ENCODE measurements at regions not wholly inside any gene's neighbourhood (a gene's known extent, or its start where the extent isn't known, plus 50 kb on each side); places are given as distances from the start of the nearest gene placed in this dataset.
"Not testable (repeated sequence)": the region's sequence is repeated elsewhere in the genome, so short reads cannot be mapped to it uniquely, and the experiment has no call there.

DNA sequence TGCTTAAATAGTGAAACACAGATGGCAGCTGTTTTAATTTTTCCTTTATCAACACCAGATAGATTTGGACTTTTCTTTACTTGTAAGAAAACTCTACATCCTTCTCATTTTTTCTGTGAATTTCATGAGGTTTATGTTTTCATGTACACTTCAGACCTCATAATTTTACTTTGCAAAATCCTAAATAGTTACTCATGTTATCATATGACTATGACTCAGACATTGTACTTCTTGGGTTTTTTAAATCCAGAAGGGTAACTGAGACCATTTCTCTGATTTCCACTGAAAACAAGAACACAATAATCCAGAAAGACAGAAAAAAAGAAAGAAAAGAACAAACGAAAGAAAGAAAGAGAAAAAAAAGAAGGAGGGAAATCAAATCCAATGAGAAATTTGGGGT is 1021.6 kb downstream of the NCAM2 start:
- no peak for DNase-seq (ENCODE audit: low spot score)

DNA sequence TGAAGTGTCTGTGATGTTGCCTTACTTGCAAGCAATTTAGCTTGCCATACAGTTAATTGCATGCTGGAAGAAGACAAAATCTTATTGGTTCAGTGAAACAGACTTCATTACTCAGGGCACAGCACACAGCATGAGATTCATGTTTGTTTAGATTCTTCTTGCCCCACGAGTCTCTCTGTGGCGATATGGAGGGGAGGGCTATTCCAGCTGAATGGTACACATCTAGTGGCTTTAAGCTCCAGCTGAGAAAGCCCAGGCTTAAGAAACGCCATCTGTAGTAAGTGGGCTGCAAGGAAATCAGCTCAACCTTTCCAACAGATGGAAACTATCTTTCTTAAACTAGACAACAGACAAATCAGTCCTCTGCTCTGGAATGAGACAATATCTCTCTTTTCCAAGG is 1022.0 kb downstream of the NCAM2 start:
- DNase-seq (ENCODE audit: low spot score): no peak

DNA sequence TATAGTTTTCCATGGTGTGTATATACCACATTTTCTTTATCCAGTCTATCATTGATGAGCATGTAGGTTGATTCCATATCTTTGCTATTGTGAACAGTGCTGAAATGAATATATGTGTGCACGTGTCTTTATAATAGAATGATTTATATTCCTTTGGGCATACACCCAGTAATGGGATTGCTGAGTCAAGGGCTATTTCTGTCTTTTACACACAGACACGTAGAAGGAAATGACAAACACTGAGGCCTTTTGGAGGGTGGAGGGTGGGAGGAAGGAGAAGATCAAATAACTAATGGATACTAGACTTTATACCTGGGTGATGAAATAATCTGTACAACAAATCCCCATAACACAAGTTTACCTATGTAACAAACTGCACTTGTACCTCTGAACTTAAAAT is 1025.7 kb downstream of the NCAM2 start:
- not testable (repeated sequence) for DNase-seq (ENCODE audit: low spot score)

DNA sequence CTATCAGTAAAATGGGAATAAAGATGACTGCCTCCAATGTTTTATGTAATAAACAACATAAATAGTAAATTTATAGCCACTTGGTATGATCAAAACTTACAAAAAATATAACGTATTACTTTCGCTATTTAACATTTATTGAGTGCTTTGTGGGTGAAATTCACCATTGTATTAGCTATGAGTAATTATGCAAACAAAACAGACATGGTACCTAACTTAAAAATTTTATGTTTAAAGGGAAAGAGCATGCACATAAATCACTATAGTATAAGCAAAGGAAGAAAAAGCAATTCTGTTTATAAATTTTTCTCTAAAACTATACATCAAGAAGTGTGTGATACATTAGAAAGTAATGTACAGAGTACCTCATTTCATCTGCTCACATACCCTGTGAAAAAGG is 1046.2 kb downstream of the NCAM2 start:
- no peak for DNase-seq (ENCODE audit: low spot score)

DNA sequence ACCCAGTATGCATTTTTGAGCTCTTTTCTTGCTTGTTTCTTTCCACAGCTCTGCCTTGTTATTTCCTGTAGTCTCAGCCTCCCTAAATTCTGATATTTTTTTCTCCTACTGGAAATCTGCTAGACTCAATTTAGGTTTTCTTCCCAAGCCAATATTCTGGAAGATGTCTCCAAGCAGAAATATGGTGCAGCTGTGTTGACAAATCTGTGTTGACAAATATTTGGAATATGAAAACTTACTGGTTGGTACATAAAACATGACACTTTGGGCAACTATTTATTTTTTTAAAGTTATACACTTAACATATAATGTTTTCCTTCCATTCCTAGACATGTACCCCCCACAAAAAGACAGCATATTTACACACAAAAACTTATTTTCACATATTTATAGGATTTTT is 1048.4 kb downstream of the NCAM2 start:
- DNase-seq (ENCODE audit: low spot score): no peak

DNA sequence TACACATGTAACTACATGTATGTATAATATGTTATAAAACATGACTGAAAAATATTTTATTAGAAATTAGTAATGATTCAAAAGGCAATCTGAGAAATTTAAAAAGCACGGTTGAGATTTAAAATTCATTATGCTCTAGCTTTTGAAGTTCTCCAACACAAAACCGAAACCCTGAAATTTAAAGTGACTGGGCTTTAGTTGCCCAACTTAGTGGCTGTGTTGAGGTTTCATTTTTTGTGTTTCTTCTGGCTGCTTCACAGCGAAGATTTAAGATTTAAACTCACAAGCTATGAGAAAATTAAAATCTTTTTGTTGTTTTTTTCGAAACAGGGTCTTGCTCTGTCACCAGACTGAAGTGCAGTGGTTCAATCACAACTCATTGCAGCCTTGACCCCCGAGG is 1058.7 kb downstream of the NCAM2 start:
- DNase-seq (ENCODE audit: low spot score): no peak

DNA sequence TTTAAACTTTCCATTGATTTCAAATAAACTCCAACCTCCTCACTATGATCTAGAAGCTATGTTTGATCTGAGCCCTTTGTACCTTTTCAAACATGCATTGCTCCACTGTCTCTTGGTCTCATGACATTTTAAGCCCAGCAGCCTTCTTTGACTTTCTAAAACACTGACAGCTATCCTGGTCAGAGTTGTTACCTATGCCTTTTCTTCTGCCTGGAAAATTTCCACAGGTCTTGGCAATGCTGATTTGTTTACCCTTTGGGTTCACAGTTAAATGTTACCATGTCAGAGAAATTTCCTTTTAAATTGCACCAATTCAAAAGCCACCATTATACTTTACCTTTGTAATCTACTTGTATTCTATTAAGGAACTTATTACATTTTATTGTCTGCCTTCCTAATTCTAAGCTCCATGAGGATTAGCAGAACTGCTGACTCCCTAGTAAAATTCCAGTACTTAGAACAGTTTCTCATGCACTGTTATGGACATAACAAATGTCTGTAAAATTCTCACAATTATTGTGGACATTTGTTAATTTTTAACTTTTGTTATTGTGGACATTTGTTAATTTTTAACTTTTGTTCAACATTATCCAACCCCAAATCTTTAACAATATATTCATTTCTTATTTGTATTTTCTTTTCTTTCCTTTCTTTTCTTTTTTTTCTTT is 1064.4 kb downstream of the NCAM2 start:
- no peak for DNase-seq (ENCODE audit: low spot score)

DNA sequence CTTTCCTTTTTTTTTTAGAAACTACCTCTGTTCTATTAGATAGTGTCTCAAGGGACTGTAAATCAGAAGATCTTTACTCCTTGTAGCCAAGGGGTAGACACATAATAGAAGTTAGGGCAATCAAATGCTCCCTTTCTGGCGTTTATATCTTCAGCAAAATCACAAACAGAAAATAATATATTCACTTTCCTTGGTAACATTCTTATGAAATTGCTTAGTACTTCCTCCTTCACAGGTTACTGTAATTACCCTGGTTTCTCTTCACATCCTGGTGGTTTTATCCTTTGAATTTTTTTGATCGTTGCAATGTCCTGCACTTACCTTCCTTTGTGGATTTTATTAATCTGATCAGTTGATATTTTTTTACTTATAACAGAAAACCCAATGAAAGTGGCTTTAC is 1064.9 kb downstream of the NCAM2 start:
- no peak for DNase-seq (ENCODE audit: low spot score)

DNA sequence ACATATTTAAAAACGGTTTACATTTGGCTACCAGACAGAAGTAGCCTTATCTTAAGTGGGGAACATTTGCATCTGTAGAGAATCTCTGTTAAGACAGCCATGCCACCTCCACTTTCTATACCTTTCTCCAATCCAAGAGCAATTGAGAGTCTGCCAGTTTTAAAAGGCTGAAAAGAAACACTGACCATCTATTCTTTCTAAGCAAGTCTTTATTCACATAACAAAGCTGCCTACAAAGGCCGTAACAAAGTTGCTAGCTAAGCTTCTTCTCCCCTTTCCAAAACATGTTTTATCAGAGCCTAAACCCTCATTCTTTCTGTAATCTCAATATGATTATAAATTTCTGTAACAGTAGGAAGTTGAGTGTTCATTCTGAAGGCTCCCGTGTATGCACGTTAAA is 1078.3 kb downstream of the NCAM2 start:
- no peak for DNase-seq (ENCODE audit: low spot score)

DNA sequence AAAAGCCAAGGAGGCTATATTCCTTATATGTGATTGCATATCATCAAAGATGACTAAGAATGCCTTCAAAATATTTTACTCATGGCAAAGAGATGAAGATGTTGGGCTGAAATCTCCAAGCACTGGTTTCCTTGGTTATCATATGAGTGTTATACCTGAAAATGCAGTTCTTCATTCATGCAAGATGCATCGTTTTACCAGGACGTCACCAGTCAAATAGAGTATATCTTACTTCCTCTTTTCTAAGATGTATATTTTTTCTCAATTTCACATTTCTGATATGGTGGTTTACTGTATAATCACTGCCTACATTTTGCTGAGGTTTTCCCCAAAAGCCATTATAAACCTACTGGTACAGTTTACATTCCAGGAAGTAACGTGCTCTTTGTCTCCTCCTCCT is 1085.7 kb downstream of the NCAM2 start:
- no peak for DNase-seq (ENCODE audit: low spot score)

DNA sequence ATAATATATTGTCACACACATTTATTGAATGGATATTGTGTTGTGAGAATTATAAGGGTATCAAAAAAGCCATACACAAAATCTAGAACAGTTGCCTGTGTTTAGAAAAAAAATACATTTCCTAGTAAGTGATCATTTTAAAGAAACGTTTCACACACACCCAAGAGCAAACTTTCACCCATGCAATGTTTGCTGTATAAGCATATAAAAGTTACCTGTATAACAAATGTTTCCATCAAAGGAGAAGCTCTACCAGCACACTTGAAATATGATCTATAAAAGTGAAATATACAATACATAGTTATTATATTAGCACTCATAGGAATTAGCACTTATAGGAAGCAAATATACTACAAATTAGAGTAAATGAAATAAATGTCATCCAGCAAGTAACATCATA is 1098.1 kb downstream of the NCAM2 start:
- DNase-seq (ENCODE audit: low spot score): no peak

DNA sequence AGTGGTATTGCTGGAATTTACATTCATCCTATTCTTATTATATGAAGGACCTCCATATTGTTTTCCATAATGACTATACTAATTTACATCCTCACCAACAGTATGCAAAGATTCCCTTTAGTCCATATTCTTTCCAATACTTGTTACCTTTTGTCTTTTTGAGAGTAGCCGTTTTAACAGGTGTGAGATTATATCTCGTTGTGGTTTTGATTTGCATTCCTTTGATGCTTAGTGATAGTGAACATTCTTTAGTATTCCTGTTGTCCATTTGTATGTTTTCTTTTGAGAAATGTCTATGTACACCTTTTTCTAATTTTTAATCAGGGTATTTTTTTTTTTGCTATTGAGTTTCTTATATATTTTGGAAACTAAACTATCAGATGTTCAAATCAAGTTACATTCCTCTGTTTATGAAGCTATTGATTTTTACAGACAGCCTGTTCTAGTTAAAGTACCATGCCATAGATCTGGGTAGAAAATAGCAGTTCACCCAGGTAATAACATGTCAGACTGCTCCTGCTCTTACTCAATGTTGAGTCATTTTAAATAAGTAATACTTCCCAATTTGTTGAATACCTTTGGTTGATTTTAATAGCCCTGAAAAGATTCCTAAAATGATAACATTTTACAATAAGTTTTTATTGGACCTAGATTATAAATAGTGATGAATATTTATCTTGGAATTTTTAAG is 1108.7 kb downstream of the NCAM2 start:
- DNase-seq (ENCODE audit: low spot score): no peak

DNA sequence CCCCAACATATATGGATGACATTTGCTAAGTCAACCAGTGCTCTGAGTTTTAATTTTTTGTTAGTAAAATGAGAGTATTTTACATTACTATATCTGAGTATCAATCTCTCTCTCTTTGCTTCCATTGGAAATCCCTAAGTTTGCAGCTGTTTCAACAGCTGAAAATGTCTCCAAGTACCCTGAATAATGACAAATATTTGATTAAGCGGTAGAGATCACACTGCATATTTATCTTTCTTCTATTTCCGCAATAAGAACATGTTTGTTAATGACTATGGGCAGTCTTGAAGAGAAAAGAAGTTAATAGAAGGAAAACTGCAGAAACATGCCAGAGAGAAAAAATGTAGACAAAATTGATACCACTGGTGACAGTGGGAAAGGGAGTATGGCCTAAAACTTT is 1117.5 kb downstream of the NCAM2 start:
- no peak for DNase-seq (ENCODE audit: low spot score)

DNA sequence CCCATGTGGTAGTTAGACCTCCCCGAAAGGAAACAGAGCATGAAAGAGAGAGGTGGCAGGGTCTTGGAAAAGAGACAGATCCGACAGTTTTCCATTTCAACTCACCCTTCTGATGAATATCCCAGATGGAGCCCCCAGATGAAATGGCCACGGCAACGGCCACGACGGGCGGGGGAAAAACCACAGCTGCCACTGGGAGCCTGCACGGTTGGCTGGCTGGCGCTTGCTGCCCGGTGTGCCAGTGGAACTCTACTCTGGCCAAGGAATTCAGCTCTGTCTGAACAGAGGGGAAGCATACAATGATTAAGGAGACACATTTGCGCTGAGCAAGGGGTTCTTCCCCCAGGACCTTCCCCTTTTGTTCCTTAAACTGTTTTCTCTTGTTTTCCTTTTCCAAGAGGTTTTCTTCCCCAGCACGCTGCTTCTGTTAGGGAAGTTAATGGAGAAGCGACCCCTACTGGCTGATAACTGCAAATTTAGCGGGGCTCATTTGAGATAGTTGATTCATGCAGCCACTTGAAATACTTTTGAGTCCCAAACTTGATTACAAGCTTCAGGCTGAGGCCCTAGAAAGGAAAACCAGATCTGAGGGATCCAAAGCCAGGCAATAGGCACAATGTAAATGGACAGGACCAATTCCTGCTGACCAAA is 1122.5 kb downstream of the NCAM2 start:
- DNase-seq (ENCODE audit: low spot score): no peak

DNA sequence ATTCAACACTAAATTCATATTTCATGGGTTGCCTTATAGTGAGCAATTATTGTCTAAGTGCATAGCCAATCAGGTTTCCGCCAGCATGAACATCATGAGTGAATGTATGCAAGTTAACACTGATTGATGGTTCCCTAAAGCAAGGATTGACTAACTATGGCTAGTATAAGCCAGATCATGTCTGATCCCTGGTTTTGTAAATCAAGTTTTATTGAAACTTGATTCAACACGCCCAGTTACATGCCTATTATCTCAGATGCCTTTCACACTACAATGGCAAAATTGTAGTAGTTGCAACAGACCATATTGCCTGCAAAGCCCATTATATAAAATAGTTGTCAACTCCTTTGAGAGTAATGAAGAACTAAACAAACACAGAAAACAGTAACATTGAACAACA is 1127.4 kb downstream of the NCAM2 start:
- no peak for DNase-seq (ENCODE audit: low spot score)

DNA sequence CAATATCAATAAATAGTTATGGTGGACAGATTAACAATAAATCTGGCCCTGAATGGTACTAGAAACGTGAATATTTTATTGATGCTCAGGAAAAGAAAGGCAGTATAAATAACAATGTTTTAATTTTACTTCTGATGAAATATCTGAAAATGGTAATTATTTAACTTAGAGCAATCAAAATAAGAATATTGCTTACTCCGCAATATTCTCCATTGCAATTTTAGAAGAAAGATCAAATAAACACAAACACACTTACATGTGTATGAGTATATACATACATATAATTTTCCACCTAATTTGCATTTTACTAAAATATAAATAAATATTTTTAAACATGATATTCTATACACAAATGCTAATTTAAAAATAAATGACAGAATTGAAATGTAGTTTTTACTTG is 1130.5 kb downstream of the NCAM2 start:
- DNase-seq (ENCODE audit: low spot score): no peak

DNA sequence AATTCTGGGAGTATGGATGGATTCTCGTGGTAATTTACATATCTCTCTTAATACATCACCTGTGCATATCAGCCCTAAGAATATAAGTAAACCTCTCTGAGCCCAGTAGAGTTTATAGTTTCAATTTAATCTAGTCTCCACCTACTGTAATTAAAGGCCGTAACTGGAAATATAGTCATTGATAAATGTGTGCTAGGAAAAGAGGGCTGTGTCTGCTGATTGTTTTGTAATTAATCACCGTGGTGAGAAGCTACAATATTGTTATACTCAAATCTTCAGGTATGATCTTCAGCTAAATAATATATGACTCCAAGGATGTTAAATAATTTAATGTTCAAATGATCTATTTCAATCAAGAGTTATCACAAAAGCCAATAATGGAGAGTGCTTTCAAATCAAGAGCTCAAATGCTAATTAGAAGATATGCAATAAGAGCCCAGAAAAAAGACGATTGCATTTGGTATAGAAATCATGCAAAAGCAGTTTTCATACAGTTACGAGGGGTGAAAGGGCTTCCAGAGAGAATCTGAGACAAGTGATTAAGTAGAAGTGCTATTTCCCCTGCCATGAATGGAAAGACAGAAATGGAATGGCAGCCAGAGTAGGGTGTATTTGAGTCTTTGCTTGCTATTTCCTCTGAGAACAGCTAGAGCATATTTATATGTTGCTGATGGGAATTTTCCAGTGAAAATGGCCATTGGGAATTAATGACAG is 1134.3 kb downstream of the NCAM2 start:
- no peak for DNase-seq (ENCODE audit: low spot score)

DNA sequence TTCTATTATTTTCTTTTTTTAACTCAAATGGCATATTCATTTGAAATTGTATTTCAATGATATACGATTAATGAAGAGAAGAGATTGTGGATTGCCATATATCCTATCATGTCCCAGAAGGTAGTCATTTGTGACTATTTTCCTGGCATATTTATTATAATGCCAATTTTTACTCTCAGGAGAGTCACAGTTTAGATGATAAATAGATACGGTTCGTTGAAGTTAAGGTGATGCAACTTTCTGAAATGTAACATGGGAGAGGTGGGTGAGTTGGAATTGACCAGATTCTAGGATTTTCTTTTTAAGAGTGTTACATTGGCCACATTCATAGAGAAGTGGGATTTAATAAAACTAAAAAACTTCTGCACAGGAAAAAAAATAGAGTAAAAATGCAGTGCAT is 1138.5 kb downstream of the NCAM2 start:
- no peak for DNase-seq (ENCODE audit: low spot score)

DNA sequence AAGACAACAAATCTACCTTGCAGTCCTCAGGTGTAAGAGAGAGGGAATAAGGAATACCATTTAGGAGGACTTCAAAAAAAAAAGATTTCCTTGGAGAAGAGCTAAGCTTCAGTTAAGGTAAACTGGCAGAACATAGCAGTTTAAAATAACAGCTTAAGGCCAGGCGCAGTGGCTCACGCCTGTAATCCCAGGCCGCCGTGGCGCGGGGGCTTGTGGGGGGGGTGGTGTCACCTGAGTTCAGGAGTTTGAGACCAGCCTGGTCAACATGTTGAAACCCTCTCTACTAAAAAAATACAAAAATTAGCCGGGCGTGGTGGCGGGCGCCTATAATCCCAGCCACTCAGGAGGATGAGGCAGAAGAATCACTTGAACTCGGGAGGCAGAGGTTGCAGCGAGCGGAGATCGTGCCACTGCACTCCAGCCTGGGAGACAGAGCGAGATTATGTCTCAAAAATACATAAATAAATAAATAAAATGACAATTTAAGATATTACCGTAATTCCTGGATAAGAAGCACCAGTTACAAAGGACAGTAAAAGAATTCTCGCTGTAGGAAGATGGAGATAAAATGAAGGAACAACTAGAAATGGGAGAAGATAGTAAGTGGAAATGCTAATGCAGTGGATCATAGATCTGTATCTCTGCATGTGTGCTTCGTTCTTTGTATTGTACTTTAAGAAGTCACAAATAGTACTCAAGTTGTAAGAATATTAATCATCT is 1140.2 kb downstream of the NCAM2 start:
- no peak for DNase-seq (ENCODE audit: low spot score)

DNA sequence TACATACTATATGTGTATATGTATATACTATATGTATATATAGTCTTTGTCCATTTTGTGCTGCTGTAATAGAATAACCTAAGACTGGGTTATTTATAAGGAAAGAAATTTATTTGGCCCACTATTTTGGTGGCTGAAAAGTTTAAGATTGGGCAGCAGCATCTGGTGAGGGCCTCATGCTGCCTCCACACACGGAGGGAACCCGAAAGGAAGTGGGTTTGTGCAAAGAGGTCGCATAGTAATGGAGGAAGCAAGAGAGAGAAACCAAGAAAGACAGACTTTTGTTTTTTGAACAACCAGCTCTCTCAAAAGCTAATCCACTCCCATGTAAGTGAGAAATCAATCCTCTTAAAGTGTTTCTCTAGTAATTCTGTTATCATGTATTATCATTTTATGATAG is 1147.3 kb downstream of the NCAM2 start:
- DNase-seq (ENCODE audit: low spot score): no peak

DNA sequence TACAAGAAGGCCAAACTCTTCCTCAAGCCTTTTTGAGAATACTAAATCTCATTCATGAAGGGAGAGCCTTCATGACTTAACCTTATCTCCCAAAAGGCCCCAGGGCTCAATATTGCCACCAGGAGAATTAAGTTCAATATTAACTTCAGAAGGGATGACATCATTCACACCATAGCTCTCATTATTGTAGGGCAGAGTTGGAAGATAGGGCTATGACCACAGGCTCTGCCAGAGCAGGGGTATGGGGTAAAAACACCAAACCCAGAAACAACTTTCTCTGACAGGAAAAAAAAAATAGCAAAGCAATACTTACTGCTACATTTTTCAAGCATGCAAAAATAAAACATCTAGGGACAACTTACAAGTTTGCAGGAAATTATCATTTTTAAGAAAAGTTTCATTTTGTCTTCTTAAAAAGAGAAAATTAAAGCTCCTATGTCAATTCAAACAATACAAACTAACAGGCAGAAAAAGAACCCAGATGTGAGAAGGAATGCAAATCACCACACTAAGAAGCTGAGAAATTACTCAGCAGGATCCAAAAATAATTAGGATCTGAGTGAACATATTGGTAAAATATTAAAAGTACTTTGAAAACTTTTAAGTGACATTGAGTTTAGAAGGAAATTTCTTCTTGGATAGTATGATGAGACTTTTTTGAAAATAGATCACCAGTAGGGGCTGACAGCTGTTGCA is 1156.5 kb downstream of the NCAM2 start:
- DNase-seq (ENCODE audit: low spot score): no peak

DNA sequence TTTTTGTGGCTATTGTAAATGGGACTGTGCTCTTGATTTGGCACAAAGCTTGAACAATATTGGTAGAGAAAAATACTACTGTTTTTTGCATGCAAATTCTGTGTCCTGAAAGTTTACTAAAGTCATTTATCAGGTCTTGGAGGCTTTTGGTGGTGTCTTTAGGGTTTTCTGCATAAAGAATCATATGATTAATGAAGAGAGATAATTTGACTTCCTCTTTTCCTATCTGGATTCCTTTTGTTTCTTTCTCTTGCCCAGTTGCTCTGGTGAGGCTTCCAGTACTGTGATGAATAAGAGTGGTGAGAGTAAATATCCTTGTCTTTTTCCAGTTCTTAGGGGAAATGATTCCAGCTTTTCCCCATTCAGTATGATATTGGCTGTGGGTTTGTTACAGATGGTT is 1166.7 kb downstream of the NCAM2 start:
- DNase-seq (ENCODE audit: low spot score): no peak
